ENCODE measurements at regions not wholly inside any gene's neighbourhood (a gene's known extent, or its start where the extent isn't known, plus 50 kb on each side); places are given as distances from the start of the nearest gene placed in this dataset.

- H3K9me3 ChIP-seq = no peaks in the 10 kb centered on the region
- no peaks in the 10 kb centered on the region for H3K36me3 ChIP-seq
- intact Hi-C loops (cut with DNase I; ENCODE audit: low total_unique reads) = no loop called here
- WGBS, 5 donors = 79 to 89% (median 85%) methylated on average over 5 of the region's 5 CpGs
- peaks cover 0 to 36% (median 14%) of the 10 kb centered on the region in 6 donors for H3K4me1 ChIP-seq
- peak overlapping the region in 1 of 8 donors; percentile 20 for H3K27ac ChIP-seq
- no peaks in the 10 kb centered on the region for H3K27me3 ChIP-seq (replicated peaks in 1 of 7)
- no peak overlapping the region for H3K4me3 ChIP-seq
- TF ChIP-seq POLR2AphosphoS5 (IDR thresholded peaks at IDR 0.05) (no peak), CTCF (IDR thresholded peaks at IDR 0.05 in 8 of 11, conservative IDR thresholded peaks at IDR 0.05 in 3 of 11) (no peak), POLR2A (IDR thresholded peaks at IDR 0.05) (no peak)
- DNase-seq = no peak
Observed at GRCh38 chr6:45738057-45738455, 277.6 kb downstream of the CLIC5 start.

GRCh38 chr6:45737331-45738056 is 278.2 kb downstream of the CLIC5 start:
- no peak for DNase-seq
- H3K4me1 ChIP-seq = peaks cover 0 to 30% (median 14%) of the 10 kb centered on the region in 6 donors
- no peak overlapping the region for H3K4me3 ChIP-seq
- H3K36me3 ChIP-seq = no peaks in the 10 kb centered on the region
- intact Hi-C loops (cut with DNase I; ENCODE audit: low total_unique reads) = no loop called here
- H3K27me3 ChIP-seq (replicated peaks in 1 of 7) = no peaks in the 10 kb centered on the region
- WGBS, 5 donors = 45 to 59% (median 51%) methylated on average over 9 of the region's 9 CpGs
- H3K9me3 ChIP-seq = no peaks in the 10 kb centered on the region
- TF ChIP-seq CTCF (IDR thresholded peaks at IDR 0.05 in 8 of 11, conservative IDR thresholded peaks at IDR 0.05 in 3 of 11) (no peak), POLR2AphosphoS5 (IDR thresholded peaks at IDR 0.05) (no peak), POLR2A (IDR thresholded peaks at IDR 0.05) (no peak)
- peak overlapping the region in 1 of 8 donors; percentile 20 for H3K27ac ChIP-seq

DNA sequence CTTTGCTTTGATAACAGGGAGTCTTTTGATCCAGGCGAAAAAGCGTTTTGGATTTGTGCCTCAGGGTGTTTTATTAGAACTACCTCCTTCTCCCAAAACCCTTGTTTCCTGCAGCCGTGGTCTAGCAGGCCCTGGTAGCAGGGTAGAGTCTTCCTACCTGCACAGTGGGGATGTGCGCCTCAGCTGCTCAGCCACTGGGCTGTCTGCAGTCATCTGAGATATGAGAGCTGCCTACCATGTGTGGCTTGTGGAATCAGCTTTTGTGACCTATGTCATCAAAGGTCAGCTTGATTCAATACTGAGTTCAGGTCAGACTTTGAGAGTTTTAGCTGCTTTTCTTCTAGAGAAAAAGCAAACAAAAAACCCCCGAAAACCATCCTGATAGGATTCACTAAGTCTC is 279.5 kb downstream of the CLIC5 start:
- no peak for DNase-seq
- 70 to 89% (median 85%) methylated on average over 5 of the region's 5 CpGs for WGBS, 5 donors
- Histone ChIP-seq H3K36me3 (no peaks in the 10 kb centered on the region), H3K4me3 (no peak overlapping the region), H3K4me1 (peaks cover 0 to 17% (median 5%) of the 10 kb centered on the region in 6 donors), H3K27ac (no peak overlapping the region), H3K9me3 (no peaks in the 10 kb centered on the region), H3K27me3 (replicated peaks in 1 of 7) (no peaks in the 10 kb centered on the region)
- TF ChIP-seq POLR2AphosphoS5 (IDR thresholded peaks at IDR 0.05) (no peak), POLR2A (IDR thresholded peaks at IDR 0.05) (no peak), CTCF (IDR thresholded peaks at IDR 0.05 in 8 of 11, conservative IDR thresholded peaks at IDR 0.05 in 3 of 11) (no peak)
- intact Hi-C loops (cut with DNase I; ENCODE audit: low total_unique reads) = no loop called here

- WGBS, 5 donors = 81 to 89% (median 83%) methylated on average over 7 of the region's 7 CpGs
- DNase-seq = no peak
- H3K27ac ChIP-seq = no peak overlapping the region
- H3K4me1 ChIP-seq = peaks cover 0 to 7% (median under 1%) of the 10 kb centered on the region in 6 donors
- no peak overlapping the region for H3K4me3 ChIP-seq
- no peaks in the 10 kb centered on the region for H3K9me3 ChIP-seq
- no peaks in the 10 kb centered on the region for H3K36me3 ChIP-seq
- intact Hi-C loops (cut with DNase I; ENCODE audit: low total_unique reads) = no loop called here
- H3K27me3 ChIP-seq (replicated peaks in 1 of 7) = no peaks in the 10 kb centered on the region
- TF ChIP-seq CTCF (IDR thresholded peaks at IDR 0.05 in 8 of 11, conservative IDR thresholded peaks at IDR 0.05 in 3 of 11) (no peak), POLR2A (IDR thresholded peaks at IDR 0.05) (no peak), POLR2AphosphoS5 (IDR thresholded peaks at IDR 0.05) (no peak)
Observed at GRCh38 chr6:45732731-45733130, 282.9 kb downstream of the CLIC5 start.
